ENCODE measurements at regions not wholly inside any gene's neighbourhood (a gene's known extent, or its start where the extent isn't known, plus 50 kb on each side); places are given as distances from the start of the nearest gene placed in this dataset.

DNA sequence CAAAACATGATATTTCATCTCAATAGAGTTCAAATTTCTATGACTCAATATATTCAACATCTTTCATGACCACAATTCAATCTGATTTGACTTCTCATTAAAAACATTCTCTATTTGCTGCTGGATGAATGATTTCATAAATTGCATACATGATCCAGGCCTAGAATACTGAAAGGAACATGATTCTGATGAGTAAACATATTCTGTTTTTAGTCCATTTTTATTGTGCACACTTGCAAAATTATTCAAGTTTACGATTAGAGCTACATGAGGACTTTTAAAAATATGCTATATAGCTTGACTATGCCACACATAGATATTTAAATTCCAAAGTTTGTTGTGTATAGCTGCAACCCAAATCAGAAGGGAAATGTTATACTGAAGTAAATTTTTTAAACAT lies 273.8 kb upstream of the GRIP1 start:
- ChIA-PET CTCF (ENCODE audit: unreplicated experiment) (interaction anchor here (0.6 kb wide), 1 partner anchor 156 kb away, joined by 4 read pairs; no protein-coding TSS in a partner anchor), POLR2A (interaction anchor here (0.6 to 1.3 kb wide), 3 partner anchors 15 to 41 kb away, joined by 3 to 7 read pairs (median 5); no protein-coding TSS in a partner anchor)
- Histone ChIP-seq H3K4me3 (ENCODE audit: low read depth, low read length, poor library complexity, severe bottlenecking) (no peak overlapping the region), H2AFZ (ENCODE audit: low read length) (no peak overlapping the region), H3K9me2 (ENCODE audit: insufficient read depth, low read length) (no peaks in the 10 kb centered on the region), H3K4me2 (ENCODE audit: low read length) (no peak overlapping the region), H4K20me1 (ENCODE audit: insufficient read depth, low read length) (no peaks in the 10 kb centered on the region), H3K4me1 (ENCODE audit: insufficient read depth, low read length, poor library complexity, severe bottlenecking) (no peaks in the 10 kb centered on the region), H3K27ac (ENCODE audit: low read depth, low read length, poor library complexity, severe bottlenecking) (no peak overlapping the region), H3K79me2 (ENCODE audit: insufficient read depth, low read depth, low read length) (no peaks in the 10 kb centered on the region), H3K9me3 (ENCODE audit: low read length) (no peaks in the 10 kb centered on the region), H3K36me3 (ENCODE audit: insufficient read depth, low read length) (no peaks in the 10 kb centered on the region)
- TF ChIP-seq, protein P1, sequence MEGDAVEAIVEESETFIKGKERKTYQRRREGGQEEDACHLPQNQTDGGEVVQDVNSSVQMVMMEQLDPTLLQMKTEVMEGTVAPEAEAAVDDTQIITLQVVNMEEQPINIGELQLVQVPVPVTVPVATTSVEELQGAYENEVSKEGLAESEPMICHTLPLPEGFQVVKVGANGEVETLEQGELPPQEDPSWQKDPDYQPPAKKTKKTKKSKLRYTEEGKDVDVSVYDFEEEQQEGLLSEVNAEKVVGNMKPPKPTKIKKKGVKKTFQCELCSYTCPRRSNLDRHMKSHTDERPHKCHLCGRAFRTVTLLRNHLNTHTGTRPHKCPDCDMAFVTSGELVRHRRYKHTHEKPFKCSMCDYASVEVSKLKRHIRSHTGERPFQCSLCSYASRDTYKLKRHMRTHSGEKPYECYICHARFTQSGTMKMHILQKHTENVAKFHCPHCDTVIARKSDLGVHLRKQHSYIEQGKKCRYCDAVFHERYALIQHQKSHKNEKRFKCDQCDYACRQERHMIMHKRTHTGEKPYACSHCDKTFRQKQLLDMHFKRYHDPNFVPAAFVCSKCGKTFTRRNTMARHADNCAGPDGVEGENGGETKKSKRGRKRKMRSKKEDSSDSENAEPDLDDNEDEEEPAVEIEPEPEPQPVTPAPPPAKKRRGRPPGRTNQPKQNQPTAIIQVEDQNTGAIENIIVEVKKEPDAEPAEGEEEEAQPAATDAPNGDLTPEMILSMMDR (conservative IDR thresholded peaks at IDR 0.05; ENCODE audit: low read length), result no peak
- no peak for TF ChIP-seq EZH2phosphoT487 (IDR thresholded peaks at IDR 0.05; ENCODE audit: borderline replicate concordance, low read depth, low read length)
- DNase-seq (ENCODE audit: low spot score), result no peak
- BruUV-seq (replicated peaks), result no TSS peak
- intact Hi-C loops (cut with micrococcal nuclease; ENCODE audit: unreplicated experiment), result no loop called here

DNA sequence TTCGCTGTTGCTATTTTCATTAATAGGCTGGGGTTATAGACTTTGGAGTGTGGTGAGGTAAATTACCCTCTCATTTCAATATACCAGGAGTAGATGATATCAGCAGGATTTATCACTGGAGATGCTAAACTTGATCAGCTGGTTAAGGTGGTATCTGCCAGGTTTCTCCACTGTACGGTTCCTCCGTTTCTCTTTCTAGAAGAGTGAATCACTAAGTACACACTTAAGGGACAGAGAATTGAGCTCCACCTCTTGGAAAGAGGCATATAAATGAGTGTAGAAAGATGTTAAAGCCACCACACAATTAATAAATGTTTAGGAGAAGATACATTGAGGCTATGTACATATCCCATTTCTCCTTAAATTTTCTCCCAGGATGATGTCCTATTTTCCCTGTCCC lies 277.4 kb upstream of the GRIP1 start:
- Histone ChIP-seq H3K27ac (ENCODE audit: low read depth, low read length, poor library complexity, severe bottlenecking) (no peak overlapping the region), H2AFZ (ENCODE audit: low read length) (no peak overlapping the region), H3K9me3 (ENCODE audit: low read length) (no peaks in the 10 kb centered on the region), H3K4me3 (ENCODE audit: low read depth, low read length, poor library complexity, severe bottlenecking) (no peak overlapping the region), H3K36me3 (ENCODE audit: insufficient read depth, low read length) (no peaks in the 10 kb centered on the region), H4K20me1 (ENCODE audit: insufficient read depth, low read length) (no peaks in the 10 kb centered on the region), H3K4me2 (ENCODE audit: low read length) (no peak overlapping the region), H3K9me2 (ENCODE audit: insufficient read depth, low read length) (no peaks in the 10 kb centered on the region), H3K4me1 (ENCODE audit: insufficient read depth, low read length, poor library complexity, severe bottlenecking) (no peaks in the 10 kb centered on the region), H3K79me2 (ENCODE audit: insufficient read depth, low read depth, low read length) (no peaks in the 10 kb centered on the region)
- intact Hi-C loops (cut with micrococcal nuclease; ENCODE audit: unreplicated experiment), result no loop called here
- DNase-seq (ENCODE audit: low spot score), result no peak
- ChIA-PET CTCF (ENCODE audit: unreplicated experiment) (no interaction called here), POLR2A (interaction anchor here (1.0 kb wide), 1 partner anchor 8 kb away, joined by 3 read pairs; no protein-coding TSS in a partner anchor)
- TF ChIP-seq EZH2phosphoT487 (IDR thresholded peaks at IDR 0.05; ENCODE audit: borderline replicate concordance, low read depth, low read length), result no peak
- TF ChIP-seq, protein P1 (conservative IDR thresholded peaks at IDR 0.05; ENCODE audit: low read length), result no peak
- BruUV-seq (replicated peaks), result no TSS peak

DNA sequence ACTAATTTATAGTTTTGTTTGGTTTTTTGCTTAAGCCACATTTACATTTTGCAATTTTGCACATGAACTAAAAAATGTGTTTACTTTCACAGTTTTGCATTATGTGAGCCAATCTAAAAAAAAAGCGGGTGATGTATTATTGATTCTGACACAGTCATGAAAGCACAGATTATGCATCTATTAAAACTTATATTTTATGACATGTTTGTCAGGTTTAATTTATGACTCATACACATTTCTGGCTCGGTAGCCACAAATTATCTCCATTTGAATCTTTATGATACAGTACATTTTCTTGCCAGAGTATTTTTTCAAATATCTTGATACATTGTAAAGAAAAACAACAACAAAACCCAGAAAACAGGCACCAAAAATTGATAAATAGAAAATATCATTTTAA lies 280.4 kb upstream of the GRIP1 start:
- no peak overlapping the region for H2AFZ ChIP-seq (ENCODE audit: low read length)
- no peak for TF ChIP-seq EZH2phosphoT487 (IDR thresholded peaks at IDR 0.05; ENCODE audit: borderline replicate concordance, low read depth, low read length)
- TF ChIP-seq, protein P1 (conservative IDR thresholded peaks at IDR 0.05; ENCODE audit: low read length), result no peak
- H3K27ac ChIP-seq (ENCODE audit: low read depth, low read length, poor library complexity, severe bottlenecking), result no peak overlapping the region
- H3K4me2 ChIP-seq (ENCODE audit: low read length), result no peak overlapping the region
- H3K79me2 ChIP-seq (ENCODE audit: insufficient read depth, low read depth, low read length), result no peaks in the 10 kb centered on the region
- intact Hi-C loops (cut with micrococcal nuclease; ENCODE audit: unreplicated experiment), result no loop called here
- no peaks in the 10 kb centered on the region for H3K36me3 ChIP-seq (ENCODE audit: insufficient read depth, low read length)
- no peaks in the 10 kb centered on the region for H3K9me3 ChIP-seq (ENCODE audit: low read length)
- DNase-seq (ENCODE audit: low spot score), result no peak
- no peak overlapping the region for H3K4me3 ChIP-seq (ENCODE audit: low read depth, low read length, poor library complexity, severe bottlenecking)
- H3K9me2 ChIP-seq (ENCODE audit: insufficient read depth, low read length), result no peaks in the 10 kb centered on the region
- H4K20me1 ChIP-seq (ENCODE audit: insufficient read depth, low read length), result no peaks in the 10 kb centered on the region
- ChIA-PET POLR2A (no interaction called here), CTCF (ENCODE audit: unreplicated experiment) (no interaction called here)
- BruUV-seq (replicated peaks), result no TSS peak
- no peaks in the 10 kb centered on the region for H3K4me1 ChIP-seq (ENCODE audit: insufficient read depth, low read length, poor library complexity, severe bottlenecking)
